HG02840 (cell line): ENCODE measurements at regions not wholly inside any gene's neighbourhood (a gene's known extent, or its start where the extent isn't known, plus 50 kb on each side); places are given as distances from the start of the nearest gene placed in this dataset.

Source experiments
- ATAC-seq: cut with Tn5 transposase; IDR thresholded peaks from one replicate; pipeline ENCODE4 v1.9.1; 2021; ENCODE audit warnings: mild to moderate bottlenecking, moderate library complexity, moderate number of reproducible peaks; ENCODE audit not compliant: unreplicated experiment, low FRiP score

DNA sequence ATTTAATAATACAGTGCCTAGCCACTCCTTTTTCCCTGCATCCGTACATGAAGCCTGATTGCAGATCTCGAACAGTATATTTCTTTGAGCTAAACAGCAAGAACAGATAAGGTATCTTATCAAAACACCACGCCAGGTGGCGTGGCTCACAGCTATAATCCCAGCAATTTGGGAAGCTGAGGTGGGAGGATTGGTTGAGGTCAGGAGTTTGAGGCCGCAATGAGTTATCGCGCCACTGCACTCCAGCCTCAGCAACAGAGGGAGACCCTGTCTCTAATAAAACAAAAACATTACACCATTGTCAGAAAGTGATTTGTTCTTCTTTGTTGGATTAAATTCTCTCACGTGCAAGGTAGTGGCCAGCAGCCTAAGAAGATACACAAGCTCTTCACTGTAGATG lies 291.2 kb upstream of the DMRT1 start:
- ATAC-seq = no peak

DNA sequence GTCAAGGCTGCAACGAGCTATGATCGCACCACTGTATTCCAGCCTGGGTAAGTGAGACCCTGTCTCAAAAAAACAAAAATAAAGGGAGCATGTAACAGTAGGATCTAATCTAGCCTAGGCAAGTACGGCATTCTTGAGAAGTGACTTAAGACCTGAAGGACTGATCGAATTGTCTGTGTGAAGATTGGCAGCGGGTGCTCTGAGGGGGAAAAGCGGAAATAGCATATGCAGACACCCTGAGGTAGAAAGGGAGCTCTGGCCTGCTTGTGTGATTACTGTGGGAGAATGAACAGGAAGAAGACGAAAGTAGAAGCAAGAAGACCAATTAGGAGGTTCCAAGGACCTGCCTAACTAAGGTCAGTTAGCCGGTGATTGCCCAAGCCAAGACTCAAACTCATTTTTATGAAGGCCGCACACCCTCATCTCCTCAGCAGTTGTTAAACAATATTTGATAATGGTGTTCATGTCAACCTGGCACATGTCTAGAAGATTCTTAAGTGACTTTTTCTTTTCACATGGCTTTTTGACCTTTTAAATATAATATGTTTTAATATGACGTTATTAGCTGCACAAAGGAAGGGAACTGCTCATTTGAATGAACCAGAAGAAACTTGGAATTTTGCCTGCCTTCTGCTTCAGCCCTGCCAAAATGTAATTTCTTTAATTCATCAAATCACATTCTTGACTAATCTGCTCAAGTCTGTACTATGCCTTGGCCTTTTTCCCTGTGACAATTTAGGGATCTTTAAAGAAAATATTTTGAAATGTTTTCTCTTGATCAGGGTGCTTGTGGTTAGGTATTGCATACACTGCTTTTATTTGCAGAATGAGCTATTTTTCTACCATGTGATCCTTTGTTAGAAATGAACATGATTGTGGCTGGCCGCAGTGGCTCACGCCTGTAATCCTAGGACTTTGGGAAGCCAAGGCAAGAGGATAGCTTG lies 289.2 kb upstream of the DMRT1 start:
- no peak for ATAC-seq

DNA sequence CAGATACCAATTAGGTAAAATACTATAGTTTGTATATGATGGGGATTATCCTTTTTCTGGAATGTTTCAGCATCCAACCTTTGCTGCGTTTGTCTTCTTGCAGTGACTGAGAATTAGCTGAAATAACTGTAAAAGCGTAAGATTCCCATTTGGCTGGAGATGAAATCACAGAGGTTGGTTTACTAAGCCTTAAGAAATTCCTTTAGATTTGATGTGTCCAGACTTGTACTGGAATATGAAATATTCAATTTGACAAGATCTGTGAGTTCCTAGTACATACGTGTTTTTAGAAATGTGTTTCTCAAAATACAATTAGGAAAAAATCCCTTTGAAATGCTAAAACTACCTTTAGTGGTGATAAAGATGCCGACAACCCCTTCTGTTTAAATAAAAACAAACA lies 286.0 kb upstream of the DMRT1 start:
- ATAC-seq = no peak

DNA sequence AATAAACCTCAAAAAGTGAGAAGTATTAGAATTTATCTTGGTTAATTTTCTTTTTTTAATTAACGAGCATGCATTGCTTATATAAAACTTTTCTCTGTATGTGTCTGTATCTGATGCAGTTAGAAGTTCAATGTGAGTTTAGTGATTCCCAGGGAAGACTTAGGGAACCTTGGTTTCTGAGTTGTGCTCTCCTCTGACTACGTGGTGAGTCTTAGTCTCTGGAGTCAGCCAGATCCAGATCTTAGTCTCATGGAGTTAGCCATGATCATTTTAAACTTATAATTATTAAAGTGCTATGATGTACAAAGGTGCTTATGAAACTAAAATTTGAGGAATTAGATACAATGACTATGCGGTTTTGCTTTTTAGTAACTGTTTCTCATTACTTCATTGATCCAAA lies 285.3 kb upstream of the DMRT1 start:
- ATAC-seq = no peak

DNA sequence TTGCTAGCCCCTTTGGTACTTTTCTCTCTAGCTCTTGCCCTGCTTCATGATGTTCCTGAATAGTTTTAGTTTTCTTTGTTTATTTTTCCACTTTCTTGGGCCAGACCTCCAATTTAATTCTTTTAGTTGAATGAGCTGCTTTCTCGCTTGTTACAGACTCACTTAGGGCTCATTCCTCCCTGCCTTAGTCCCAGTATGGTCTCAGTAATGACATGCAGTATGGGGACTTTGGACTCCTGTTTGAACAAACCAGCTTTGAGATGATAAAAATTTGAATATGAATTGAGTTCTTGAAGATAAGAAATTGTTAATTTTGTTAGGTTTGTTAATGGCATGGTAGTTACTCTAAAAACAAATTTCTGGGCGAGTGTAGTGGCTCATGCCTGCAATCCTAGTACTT lies 284.8 kb upstream of the DMRT1 start:
- no peak for ATAC-seq

DNA sequence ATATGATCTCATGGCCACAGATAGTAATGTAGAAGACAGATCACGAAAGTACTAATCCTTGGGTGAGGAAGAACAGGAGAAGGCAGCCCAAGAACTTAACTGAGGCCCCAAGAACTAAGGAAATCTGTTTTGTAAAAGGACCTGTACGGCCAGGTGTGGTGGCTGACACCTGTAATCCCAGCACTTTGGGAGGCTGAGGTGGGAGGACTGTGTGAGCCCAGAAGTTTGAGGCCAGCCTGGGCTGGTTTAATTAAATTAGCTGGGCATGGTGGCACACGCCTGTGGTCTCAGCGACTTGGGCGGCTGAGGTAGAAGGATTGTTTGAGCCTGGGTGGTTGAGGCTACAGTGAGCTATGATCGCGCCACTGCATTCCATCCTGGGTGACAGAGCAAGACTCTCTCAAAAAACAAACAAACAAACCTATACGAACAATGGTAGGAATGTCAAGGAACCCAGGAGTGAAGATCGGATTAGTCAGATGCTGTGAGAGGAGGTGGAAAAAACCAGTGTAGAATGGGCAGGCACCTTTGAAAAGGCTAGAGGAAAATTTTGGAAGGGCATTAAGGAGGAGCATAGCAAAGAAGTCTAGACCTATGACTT lies 283.8 kb upstream of the DMRT1 start:
- ATAC-seq = no peak

DNA sequence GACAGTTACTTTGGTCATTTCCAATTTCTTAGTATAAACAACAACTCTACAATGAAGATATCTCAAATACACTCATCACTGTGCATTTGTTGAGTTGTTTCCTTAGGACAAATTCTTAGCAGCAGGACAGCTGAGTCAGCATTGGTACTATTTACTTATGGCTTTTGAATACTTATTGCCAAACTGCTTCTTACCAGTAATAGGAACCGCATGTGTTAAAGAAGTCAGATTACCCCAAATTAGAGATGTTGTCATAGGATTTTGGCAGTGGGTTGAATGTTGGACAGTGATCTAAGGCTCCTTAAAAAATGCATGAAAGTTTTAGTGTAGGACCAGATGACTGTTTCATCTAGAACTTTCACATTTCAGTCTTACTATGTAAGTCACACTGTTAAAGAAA lies 280.1 kb upstream of the DMRT1 start:
- no peak for ATAC-seq

DNA sequence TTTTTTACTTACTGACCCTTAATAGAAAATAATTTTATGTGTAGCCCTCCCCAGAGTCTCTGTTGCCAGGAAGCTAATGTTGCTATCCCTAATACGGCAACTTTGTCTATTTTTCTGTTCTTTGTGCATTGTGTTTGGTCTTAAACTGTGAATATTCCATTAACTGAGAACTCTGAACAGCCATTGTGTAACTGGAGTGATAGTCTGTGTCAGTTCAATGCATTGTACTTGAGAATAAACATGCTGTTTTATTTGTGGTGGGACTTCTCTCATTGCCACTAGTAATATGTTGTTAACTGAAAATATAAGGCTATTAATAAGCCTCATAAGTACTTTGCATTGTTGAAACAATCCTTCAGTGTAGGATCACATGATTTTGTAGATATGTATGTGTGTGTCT lies 278.3 kb upstream of the DMRT1 start:
- ATAC-seq = no peak

DNA sequence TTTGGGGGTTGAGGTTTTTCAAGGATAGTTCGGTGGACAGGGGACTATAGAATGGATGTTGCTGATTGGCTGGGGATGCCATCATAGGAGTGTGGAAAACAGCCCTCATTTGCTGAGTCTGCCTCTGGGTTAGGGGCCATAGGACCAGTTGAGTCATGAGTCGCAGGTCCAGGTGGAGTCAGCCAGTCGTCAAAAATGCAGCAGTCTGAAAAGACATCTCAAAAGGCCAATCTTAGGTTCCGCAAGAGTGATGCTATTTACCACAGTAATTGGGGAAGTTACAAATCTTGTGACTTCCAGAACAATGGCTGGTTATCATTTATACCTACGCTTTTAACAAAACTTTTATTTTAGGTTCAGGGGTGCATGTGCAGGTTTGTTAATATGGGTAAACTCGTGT lies 276.0 kb upstream of the DMRT1 start:
- no peak for ATAC-seq

DNA sequence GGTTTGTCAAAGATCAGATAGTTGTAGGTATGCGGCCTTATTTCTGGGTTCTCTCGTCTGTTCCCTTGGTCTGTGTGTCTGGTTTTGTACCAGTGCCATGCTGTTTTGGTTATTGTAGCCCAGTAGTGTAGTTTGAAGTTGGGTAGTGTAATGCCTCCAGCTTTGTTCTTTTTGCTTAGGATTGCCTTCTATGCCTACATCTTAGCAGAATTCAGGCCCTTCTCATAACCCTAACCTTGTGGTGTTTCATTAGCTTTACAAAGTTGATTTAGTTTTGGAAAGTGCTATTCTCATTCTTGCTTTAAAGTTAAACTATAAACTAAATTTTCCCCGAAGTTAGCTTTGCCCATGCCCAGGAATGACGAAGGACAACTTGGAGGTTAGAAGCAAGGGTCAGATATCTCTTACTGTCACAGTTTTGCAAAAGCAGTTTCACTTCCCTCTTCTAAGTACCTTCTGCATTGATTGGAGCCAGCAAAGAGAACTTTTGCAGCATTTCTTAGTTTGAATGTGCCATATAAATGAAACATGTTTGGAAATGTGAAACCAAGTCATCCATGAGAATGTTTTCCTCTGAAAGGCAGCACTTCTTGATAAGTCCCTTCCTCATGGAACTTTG lies 274.3 kb upstream of the DMRT1 start:
- no peak for ATAC-seq

DNA sequence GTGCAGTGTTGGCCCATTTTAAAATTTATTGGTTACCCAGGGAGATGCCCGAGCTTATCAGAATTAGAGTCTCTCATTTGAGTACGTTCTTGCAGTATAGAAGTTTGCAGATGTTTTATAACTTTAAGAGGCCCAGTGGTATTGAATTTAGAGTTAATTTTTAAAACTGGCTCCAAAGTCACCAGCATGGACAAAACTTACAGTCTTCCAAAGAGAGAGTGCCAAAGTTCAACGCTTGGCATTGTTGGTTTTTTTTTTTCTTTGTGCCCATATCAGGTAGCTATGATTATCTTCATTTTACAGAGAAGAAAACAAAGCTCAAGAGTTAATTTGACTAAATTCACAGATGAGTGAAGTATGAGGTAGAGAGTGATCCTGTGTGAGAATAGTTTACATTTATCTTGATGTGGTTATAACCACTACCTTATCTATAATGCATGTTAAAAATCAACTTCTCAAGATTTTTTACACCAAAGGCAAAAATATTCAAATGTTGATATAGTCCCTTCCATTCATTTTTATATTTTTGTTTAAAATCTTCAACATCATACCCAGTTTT lies 273.7 kb upstream of the DMRT1 start:
- no peak for ATAC-seq

DNA sequence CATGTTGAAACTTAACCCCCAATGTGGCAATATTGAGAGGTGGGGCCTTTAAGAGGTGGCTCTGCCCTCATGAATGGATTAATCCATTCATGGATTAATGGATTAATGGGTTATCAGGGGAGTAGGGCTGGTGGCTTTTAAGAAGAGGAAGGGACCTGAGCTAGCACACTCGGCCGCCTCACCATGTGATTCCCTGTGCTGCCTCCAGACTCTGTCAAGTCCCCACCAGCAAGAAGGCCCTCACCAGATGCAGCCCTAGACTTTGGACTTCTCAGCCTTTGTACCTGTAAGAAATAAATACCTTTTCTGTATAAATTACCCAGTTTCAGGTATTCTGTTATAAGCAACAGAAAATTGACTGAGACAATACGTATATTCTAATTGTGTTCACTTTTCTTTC lies 272.2 kb upstream of the DMRT1 start:
- no peak for ATAC-seq

DNA sequence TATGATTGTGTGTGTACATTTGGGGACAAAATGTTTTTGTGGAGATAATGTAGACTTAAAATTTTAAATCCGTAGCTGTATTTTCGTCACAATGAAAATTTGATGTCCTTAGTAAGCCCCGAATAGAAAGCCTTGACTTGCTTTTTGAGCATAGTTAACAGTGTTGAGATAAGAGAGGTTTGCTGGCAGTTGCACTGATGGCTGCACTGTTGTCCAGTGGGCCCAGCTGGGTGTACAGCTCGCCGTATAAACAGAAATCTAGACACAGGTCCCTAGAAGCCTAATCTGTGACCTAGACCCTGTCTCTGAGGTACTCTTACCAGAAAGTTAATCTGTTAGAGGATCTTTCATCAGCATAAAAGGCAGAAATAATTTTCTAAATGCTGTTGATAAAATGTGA lies 271.3 kb upstream of the DMRT1 start:
- no peak for ATAC-seq

DNA sequence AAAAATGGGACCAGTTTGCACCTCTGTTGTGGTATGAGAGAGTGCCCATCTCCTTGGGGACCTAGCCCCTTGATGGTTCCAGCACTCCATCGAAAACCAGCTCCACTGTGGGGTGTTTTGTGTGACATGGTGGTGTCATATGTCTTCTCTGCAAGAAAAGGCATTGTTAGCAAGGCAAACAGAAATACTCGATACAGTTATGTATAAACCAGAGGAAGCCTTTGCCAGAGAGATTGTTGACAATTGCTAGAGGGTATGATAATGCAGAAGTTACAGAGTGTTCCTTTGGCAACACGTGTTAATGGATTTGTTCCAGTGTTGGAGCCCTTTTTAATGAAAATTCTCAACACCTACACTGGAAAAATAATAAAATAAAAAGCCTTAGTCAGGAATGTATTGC lies 270.4 kb upstream of the DMRT1 start:
- no peak for ATAC-seq

DNA sequence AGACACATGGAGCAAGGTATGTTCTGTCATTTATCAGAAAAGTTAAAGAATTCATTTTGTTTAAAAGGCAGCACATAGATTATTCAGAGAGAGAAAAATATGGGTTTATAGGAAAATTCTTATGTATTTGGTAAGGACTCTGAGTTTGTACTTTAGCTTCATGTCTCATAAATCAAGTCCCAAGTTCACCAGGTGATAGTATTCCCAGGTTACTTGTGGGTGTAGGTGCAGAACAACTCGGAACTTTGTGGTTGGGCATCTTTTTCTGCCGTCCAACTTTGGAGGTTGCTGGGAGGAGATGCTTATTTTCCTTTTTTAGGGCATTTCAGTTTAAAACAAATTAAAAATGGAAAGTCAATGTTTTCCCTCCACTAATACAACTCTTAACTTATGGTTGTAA lies 269.8 kb upstream of the DMRT1 start:
- no peak for ATAC-seq

DNA sequence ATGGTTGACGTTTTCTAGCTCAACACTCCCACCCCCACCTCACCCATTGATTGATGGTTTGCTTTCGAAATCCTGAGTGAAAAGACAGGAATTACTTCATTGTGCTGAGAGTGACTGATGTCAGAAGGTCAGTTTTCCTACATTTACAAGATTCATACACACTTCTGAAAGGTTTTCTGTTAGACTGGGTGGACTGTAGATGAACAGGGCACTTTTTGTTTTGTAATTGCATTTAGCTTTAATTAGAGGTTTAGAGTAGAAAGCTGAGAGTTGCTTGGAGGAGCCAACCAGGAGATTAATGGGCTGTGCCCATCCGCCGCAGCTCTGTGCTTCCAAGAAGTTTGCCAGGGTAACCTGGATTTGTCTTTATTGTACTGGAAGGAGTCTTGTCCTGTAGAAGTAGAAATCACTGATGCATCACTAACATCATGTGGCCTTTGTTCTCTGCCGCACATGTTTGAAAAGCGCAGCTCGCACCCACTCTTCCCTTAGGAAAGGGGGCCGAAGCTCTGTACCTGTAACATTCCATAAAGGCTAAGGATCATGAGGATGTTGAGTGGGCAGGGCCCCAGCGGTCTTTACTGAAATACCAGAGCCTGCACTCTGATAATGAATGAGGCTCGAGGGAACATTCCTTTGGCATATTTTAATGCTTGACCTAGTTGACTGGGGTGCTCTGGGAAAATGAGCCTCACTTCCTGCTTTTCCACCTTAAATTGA lies 267.6 kb upstream of the DMRT1 start:
- ATAC-seq = no peak

DNA sequence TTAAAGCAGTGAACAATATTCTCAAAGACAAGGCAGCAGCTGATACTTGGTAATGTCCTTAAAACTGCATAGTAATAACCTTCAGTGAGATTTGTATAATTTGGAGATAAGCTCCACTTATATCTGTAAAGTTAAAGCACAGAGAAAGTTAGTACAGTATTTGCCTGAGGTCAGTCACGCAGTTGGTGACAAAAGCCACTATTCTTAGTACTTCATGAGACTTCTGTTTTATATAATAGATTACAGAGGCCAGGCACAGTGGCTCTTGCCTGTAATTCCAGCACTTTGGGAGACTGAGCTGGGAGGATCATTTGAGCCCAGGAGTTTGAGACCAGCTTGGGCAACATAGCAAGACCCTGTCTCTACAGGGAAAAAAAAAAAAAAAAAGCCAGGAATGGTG lies 266.4 kb upstream of the DMRT1 start:
- no peak for ATAC-seq

DNA sequence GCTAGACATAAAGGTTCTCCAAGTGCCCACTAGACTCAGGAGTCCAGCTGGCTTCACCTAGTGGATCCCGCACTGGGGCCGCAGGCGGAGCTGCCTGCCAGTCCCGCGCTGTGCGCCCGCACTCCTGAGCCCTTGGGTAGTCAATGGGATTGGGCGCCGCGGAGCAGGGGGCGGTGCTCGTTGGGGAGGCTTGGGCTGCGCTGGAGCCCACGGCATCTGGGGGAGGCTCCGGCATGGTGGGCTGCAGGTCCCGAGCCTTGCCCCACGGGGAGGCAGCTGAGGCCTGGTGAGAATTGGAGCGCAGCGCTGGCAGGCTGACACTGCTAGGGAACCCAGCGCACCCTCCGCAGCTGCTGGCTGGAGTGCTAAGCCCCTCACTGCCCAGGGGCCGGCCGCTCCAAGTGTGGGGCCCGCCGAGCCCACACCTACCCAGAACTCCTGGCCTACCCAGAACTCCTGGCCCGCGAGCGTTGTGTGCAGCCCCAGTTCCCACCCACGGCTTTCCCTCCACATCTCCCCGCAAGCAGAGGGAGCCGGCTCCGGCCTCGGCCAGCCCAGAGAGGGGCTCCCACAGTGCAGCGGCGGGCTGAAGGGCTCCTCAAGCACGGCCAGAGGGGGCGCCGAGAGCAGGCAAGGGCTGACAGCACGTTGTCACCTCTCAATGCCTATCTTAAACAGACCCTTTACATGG lies 260.7 kb upstream of the DMRT1 start:
- no peak for ATAC-seq

DNA sequence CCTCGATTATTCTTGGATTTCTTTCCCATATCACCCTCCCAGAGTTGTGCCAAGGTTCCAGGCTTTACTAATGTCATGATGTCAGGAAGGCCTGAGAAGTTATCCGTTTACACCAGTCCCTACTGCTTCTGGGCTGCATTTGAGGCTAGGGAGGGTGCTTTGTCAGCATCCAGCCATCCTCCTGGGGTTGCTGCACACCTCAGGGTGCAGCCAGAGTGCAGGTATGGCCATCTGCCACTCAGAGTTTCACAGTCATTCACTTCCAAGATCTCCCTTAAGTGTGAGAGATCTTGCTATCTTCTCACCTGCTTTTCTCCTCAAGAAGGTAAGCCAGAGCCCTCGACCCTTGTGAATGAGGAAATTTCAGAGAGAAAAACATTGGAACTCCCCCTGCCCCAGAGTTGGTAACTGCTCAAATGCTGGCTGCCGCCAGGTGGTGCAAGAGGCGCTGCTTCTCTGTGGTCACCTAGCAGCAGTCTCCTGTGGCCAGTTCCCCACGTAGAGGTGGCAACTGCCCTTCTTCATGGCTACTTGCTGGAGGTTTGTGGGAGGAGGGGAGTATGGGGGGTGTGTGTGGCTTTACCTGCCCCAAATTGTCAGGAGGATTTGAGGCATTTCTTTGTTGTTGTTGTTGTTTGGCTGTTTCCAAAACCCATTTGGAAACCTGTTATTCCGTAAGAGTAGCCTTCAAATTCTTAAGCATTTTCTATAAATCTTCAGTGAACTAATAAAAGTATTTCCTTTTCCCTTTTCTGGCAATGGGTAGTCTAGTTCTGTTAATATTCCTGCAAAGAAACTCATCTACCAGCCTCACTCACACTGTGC lies 259.6 kb upstream of the DMRT1 start:
- ATAC-seq = no peak
